WERI-Rb-1 (cell line): ENCODE measurements at regions not wholly inside any gene's neighbourhood (a gene's known extent, or its start where the extent isn't known, plus 50 kb on each side); places are given as distances from the start of the nearest gene placed in this dataset.

Source experiments
- DNase-seq: peaks from one replicate; pipeline ENCODE4 v3.0.0-alpha.2; 2020
- H3K27ac ChIP-seq: fragments of 250-450 bp; sonication (Bioruptor Pico); 2 replicates; pipeline ENCODE4 v1.5.1; 2020; ENCODE audit warnings: mild to moderate bottlenecking, moderate library complexity
- H3K27me3 ChIP-seq: fragments of 250-450 bp; sonication (Bioruptor Pico); 2 replicates; pipeline ENCODE4 v1.5.1; 2021; ENCODE audit warnings: mild to moderate bottlenecking, low read depth, moderate library complexity; ENCODE audit not compliant: insufficient read depth, severe bottlenecking
- H3K36me3 ChIP-seq: fragments of 250-450 bp; sonication (Bioruptor Pico); 2 replicates; pipeline ENCODE4 v1.5.1; 2020; ENCODE audit warnings: mild to moderate bottlenecking, moderate library complexity
- H3K4me3 ChIP-seq: 2 replicates; pipeline ENCODE4 v1.5.1; 2011; ENCODE audit warnings: low read depth, mild to moderate bottlenecking, control low read depth, low read length
- H3K9me3 ChIP-seq: fragments of 250-450 bp; sonication (Bioruptor Pico); 2 replicates; pipeline ENCODE4 v1.5.1; 2021; ENCODE audit warnings: mild to moderate bottlenecking, moderate library complexity; ENCODE audit not compliant: severe bottlenecking
- CTCF ChIP-seq: IDR thresholded peaks from 2 replicates; pipeline ENCODE4 v1.5.1; 2011; ENCODE audit warnings: low read depth, mild to moderate bottlenecking, control low read depth, inconsistent platforms, low read length

- Histone ChIP-seq H3K9me3 (peaks cover 10% of the 10 kb centered on the region), H3K4me3 (no peak overlapping the region), H3K27me3 (no peaks in the 10 kb centered on the region), H3K27ac (no peak overlapping the region), H3K36me3 (no peaks in the 10 kb centered on the region)
- DNase-seq, result no peak
- TF ChIP-seq CTCF, result no peak
Observed at GRCh38 chr2:215611609-215612386, 175.9 kb upstream of the FN1 start.

DNA sequence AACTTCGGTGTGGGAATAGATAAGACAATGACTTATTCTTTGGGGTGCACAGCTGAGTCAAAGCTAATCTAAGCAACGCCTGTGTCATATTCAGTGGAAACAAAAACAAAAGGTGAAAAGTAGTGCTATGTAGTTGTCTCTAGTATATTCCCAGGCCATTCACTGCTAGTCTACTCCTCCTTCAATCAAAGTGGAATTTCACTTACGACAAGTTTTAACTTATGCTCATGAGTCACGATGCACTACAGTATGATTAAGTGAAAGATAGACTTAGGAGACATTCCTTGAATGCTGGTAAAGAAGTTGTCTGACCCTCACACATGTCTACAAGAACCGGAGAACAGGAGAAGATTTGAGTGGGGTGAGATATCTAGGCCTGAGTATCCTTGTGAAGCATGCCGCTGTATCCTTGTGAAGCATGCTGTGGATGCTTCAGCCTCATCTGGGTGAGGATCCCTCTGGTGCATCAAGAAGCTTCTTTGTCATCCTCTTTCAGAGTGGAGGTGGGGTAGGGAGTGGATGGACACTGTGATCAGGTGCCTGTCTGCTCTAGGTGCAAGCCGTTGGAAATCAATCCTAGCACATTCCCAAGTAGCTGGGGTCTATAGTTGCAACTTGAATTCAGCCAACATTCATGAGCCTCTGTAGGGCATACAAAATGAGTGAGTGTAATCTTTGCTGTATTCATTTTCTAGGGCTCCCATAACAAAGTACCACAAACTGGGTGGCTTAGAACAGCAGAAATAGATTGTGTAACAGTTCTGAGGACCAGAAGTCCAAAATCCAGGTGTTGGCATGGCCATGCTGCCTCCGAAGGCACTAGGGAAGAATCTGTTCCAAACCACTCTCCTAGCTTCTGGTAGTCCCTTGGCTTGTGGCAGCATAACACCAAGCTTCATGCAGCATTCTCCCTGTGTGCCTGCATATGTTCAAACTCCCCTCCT is 173.5 kb upstream of the FN1 start:
- no peak overlapping the region for H3K27ac ChIP-seq
- no peaks in the 10 kb centered on the region for H3K9me3 ChIP-seq
- H3K27me3 ChIP-seq, result no peaks in the 10 kb centered on the region
- H3K4me3 ChIP-seq, result no peak overlapping the region
- H3K36me3 ChIP-seq, result no peaks in the 10 kb centered on the region
- DNase-seq, result no peak
- TF ChIP-seq CTCF, result no peak

DNA sequence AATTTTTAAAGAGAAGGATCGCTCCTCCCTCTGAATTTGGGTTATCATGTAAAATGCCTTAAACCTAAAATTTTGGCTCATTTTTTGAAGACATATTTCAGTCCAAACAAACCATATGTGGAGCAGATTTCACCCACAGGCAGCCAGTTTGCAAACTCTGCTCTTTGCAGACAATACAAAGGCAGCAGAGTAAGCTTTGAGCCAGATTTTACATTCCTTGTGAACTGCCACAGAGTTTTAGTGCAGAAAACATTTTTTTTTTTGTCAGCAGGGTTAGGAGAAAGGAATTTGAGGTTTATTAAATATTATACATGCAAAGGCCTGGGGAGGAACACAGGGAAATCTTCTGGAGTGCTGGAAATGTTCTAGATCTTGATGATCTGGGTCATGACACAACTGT is 171.9 kb upstream of the FN1 start:
- H3K36me3 ChIP-seq, result no peaks in the 10 kb centered on the region
- H3K9me3 ChIP-seq, result no peaks in the 10 kb centered on the region
- H3K27me3 ChIP-seq, result no peaks in the 10 kb centered on the region
- no peak for DNase-seq
- H3K4me3 ChIP-seq, result no peak overlapping the region
- H3K27ac ChIP-seq, result no peak overlapping the region
- no peak for TF ChIP-seq CTCF

DNA sequence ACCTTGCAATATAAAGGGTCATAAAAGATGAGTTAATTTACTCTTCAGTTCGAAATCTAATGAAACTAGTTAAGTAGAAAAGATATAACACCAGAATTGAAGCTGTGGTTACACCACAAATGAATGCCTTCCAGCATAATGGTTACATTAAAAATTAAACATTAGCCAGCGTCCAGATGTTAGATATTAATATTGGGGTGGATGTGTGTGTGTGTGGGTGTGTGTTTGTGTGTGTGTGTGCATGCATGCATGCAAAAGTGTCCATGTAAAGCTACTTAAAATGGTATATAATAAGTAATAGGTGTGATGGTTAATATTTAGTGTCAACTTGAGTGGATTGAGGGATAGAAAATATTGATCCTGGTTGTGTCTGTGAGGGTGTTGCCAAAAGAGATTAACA is 170.4 kb upstream of the FN1 start:
- Histone ChIP-seq H3K36me3 (no peaks in the 10 kb centered on the region), H3K27me3 (no peaks in the 10 kb centered on the region), H3K9me3 (no peaks in the 10 kb centered on the region), H3K4me3 (no peak overlapping the region), H3K27ac (no peak overlapping the region)
- no peak for TF ChIP-seq CTCF
- DNase-seq, result no peak

- DNase-seq, result no peak
- no peak for TF ChIP-seq CTCF
- Histone ChIP-seq H3K36me3 (no peaks in the 10 kb centered on the region), H3K4me3 (no peak overlapping the region), H3K27ac (no peak overlapping the region), H3K9me3 (no peaks in the 10 kb centered on the region), H3K27me3 (no peaks in the 10 kb centered on the region)
Observed at GRCh38 chr2:215605214-215605613, 169.3 kb upstream of the FN1 start.
